GM12865 (cell line): ENCODE measurements at regions not wholly inside any gene's neighbourhood (a gene's known extent, or its start where the extent isn't known, plus 50 kb on each side); places are given as distances from the start of the nearest gene placed in this dataset.

Experiments used
- DNase-seq: peaks from one replicate; pipeline ENCODE4 v3.0.0; 2010; ENCODE audit warnings: low read depth
- H3K4me3 ChIP-seq: 2 replicates; pipeline ENCODE4 v1.5.1; 2011; ENCODE audit warnings: mild to moderate bottlenecking, low read depth, low read length, control low read depth
- TF ChIP-seq, protein P1 (sequence below): IDR thresholded peaks from 2 replicates; pipeline ENCODE4 v1.5.1; 2011; ENCODE audit warnings: low read length, control low read depth, low read depth, inconsistent platforms; ENCODE audit not compliant: insufficient read depth; ENCODE audit errors: missing control alignments

DNA sequence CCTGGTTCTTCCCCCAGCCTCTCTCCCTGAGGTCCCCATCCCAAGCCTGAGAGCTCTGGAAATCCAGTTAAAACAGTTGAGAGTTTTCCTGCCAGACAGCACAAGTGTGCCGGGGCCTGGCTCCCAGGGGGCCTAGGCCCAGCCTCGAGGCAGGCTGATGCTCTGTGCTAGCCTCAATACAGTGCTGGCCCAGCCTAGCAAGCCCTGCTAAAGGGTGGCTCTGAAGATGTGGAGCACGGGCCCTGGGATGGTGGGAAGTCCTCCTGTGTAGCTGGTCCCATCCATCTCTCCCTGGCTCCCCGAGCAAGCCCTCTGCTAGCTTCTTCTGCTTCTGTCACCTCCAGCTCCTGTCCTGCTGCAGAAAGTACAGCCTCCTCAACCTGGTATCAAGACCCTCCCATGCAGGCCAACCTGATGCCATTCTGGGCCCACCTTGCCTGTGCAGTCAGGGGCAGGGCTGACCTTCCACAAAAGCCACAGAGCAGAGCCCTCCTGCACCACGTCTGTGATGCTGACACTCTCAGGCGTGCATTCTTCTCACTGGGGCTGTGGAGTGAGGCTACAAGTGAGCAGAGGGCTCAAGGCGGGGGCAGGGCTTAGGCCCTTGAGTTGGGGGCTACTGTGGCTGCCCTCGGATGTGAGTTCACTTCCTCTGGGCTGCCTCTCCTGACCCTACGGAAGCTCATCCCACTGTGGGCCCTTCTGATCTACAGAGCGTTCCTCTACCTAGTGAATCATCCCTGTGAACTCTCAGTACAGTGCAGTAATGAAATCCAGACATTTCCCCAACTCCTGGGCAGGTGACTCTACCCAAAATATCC lies 60.1 kb upstream of the LAPTM4A start:
- no peak for DNase-seq
- H3K4me3 ChIP-seq, result no peak overlapping the region
- TF ChIP-seq, protein P1, sequence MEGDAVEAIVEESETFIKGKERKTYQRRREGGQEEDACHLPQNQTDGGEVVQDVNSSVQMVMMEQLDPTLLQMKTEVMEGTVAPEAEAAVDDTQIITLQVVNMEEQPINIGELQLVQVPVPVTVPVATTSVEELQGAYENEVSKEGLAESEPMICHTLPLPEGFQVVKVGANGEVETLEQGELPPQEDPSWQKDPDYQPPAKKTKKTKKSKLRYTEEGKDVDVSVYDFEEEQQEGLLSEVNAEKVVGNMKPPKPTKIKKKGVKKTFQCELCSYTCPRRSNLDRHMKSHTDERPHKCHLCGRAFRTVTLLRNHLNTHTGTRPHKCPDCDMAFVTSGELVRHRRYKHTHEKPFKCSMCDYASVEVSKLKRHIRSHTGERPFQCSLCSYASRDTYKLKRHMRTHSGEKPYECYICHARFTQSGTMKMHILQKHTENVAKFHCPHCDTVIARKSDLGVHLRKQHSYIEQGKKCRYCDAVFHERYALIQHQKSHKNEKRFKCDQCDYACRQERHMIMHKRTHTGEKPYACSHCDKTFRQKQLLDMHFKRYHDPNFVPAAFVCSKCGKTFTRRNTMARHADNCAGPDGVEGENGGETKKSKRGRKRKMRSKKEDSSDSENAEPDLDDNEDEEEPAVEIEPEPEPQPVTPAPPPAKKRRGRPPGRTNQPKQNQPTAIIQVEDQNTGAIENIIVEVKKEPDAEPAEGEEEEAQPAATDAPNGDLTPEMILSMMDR, result no peak

DNA sequence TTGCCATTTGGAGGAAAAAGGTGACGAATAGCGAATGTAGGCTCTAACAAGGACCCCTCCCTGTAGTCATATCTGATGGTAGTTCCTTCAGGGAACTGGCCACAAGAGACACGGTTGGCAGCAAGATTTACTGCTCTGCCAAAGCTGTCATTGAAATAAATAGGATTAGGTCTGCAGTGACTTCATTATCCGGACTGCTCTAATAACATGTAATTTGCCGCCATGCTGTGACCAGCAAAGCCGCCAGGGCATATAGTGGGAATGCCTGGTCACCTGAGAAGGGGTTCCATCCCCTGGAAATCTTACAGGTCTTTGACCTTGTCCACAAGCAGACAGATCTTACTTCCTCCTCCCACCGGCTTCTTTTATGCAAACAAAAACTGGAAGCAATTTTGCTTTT lies 59.4 kb upstream of the LAPTM4A start:
- no peak overlapping the region for H3K4me3 ChIP-seq
- TF ChIP-seq, protein P1, result no peak
- no peak for DNase-seq

DNA sequence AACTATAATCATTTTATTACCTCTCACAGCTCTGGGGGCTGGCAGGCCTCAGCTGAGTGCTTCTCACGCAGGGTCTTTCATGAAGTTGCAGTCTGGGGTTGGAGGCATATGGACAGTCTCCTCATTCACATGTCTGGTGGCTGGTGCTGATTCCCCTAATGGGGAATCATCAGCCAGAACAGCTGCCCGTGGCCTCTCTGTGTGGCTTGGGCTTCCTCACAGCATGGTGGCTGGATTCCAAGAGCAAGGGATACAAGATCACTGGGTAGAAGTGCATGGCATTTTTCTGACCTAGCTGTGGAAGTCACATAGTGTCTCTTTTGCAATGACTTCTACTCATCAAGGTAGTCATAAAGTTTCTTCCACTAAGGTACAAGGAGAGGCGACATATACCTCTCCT lies 59.0 kb upstream of the LAPTM4A start:
- no peak overlapping the region for H3K4me3 ChIP-seq
- no peak for DNase-seq
- TF ChIP-seq, protein P1, result no peak

DNA sequence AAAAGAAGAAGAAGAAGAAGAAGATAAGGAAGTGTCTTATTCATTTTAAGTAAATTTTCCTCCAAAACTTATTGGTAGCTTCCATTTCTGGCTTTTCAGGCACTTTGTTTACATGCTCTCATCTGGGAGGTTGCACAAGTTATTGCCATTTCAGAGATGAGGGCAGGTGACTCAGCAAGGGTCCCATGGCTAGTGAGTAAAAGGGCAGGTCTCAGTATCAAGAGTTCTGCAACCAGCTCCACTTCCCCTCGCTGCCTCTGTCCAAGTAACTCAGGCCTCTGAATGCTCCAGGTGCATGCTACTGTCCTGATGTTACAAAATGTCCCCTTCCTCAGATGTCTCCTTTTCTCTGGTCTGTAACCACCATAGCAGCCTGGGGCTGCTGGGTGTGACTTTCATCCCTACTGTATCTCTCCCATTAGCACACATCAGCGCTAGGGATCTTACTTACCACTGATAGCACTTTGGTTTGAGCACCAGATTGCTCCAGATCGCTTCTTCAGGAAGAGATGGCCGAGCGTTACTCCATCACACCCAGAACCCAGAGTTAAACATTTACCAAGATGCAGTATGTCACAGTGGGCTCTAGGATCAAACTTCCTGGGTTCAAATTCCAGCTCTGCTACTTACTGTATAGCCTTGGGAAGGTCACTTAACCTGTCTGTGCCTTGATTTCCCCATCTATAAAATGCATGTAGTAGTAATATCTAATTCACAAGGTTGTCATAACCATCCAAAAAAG lies 57.4 kb upstream of the LAPTM4A start:
- no peak for DNase-seq
- TF ChIP-seq, protein P1, result no peak
- no peak overlapping the region for H3K4me3 ChIP-seq

DNA sequence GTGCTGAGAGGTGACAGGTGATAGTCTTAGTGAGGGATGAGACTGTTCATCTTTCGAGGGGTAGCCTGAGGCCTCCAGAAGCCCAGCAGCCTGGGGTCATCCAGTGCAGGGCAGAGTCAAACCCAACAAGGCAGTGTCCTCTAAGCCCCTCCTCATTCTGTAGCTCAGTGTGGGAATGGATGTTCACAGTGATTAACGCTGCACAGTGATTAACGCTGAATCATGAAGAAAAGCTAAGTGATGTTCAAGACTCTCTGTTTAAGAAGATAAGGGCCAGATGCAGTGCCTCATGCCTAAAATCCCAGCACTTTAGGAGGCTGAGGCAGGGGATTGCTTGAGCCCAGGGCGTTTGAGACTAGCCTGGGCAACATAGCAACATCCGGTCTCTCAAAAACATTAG lies 56.3 kb upstream of the LAPTM4A start:
- TF ChIP-seq, protein P1, result no peak
- no peak overlapping the region for H3K4me3 ChIP-seq
- DNase-seq, result no peak

DNA sequence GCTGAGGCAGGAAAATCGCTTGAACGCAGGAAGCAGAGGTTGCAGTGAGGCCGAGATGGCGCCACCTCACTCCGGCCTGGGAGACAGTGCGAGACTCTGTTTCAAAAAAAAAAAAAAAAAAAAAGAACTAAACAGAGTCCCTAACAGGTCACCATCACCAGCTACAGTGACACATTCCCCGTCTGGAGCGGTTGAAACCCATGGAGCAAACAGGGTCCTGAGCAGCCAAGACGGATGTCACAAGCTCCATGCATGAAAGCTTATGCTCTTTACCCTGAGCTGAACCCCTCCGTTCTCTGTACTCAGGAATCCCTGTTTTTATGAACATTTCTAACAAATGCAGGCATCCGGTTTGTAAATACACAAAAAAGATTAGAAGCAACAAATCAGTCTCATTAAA lies 55.9 kb upstream of the LAPTM4A start:
- no peak for DNase-seq
- TF ChIP-seq, protein P1, result no peak
- H3K4me3 ChIP-seq, result no peak overlapping the region

DNA sequence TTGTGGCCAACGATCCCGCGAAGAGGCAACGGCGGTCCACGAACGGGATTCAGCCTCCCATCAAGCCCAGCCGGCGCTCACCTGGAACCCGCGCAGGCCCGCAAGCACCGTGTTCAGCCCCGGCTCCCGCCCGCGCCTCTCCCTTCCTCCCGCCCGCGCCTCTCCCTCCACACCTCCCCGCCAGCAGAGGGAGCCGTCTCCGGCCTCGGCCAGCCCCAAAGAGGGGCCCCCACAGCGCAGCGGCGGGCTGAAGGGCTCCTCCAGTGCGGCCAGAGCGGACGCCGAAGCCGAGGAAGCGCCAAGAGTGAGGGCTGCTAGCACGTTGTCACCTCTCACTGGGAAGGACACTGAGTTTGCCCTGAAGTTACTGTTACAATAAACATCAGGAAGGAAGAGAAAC lies 55.3 kb upstream of the LAPTM4A start:
- TF ChIP-seq, protein P1, result no peak
- no peak for DNase-seq
- H3K4me3 ChIP-seq, result no peak overlapping the region
